GM19238 (cell line): ENCODE measurements at regions not wholly inside any gene's neighbourhood (a gene's known extent, or its start where the extent isn't known, plus 50 kb on each side); places are given as distances from the start of the nearest gene placed in this dataset.
"Not testable (repeated sequence)": the region's sequence is repeated elsewhere in the genome, so short reads cannot be mapped to it uniquely, and the experiment has no call there.

Experiments used
- DNase-seq: peaks from one replicate; pipeline ENCODE4 v3.0.0; 2011; ENCODE audit warnings: low spot score; ENCODE audit not compliant: insufficient read length

- no peak for DNase-seq
These were observed 68.0 kb upstream of the ATXN3L start for GRCh38 chrX:13387666-13388494.

GRCh38 chrX:13386636-13387035 lies 66.8 kb upstream of the ATXN3L start:
- no peak for DNase-seq

- no peak for DNase-seq
These were observed 66.2 kb upstream of the ATXN3L start for GRCh38 chrX:13386092-13386491.

GRCh38 chrX:13383907-13384306 lies 64.1 kb upstream of the ATXN3L start:
- no peak for DNase-seq

- DNase-seq = no peak
These were observed 61.7 kb upstream of the ATXN3L start for GRCh38 chrX:13381514-13381913.

GRCh38 chrX:13380211-13380610 lies 60.4 kb upstream of the ATXN3L start:
- no peak for DNase-seq

GRCh38 chrX:13378562-13379518 lies 59.0 kb upstream of the ATXN3L start:
- not testable (repeated sequence) for DNase-seq

GRCh38 chrX:13377550-13377934 lies 57.7 kb upstream of the ATXN3L start:
- DNase-seq = no peak

GRCh38 chrX:13376857-13377549 lies 57.1 kb upstream of the ATXN3L start:
- no peak for DNase-seq

- DNase-seq = not testable (repeated sequence)
These were observed 55.7 kb upstream of the ATXN3L start for GRCh38 chrX:13375596-13375995.

GRCh38 chrX:13374364-13374763 lies 54.5 kb upstream of the ATXN3L start:
- no peak for DNase-seq

- no peak for DNase-seq
These were observed 53.8 kb upstream of the ATXN3L start for GRCh38 chrX:13373431-13374187.

GRCh38 chrX:13373027-13373426 lies 53.2 kb upstream of the ATXN3L start:
- DNase-seq = no peak

GRCh38 chrX:13372203-13372980 lies 52.5 kb upstream of the ATXN3L start:
- DNase-seq = no peak

- DNase-seq = no peak
These were observed 51.3 kb upstream of the ATXN3L start for GRCh38 chrX:13371186-13371585.

- DNase-seq = no peak
These were observed 50.9 kb upstream of the ATXN3L start for GRCh38 chrX:13370713-13371112.
